Colonic mucosa (tissue), 4 donors: ENCODE measurements at regions not wholly inside any gene's neighbourhood (a gene's known extent, or its start where the extent isn't known, plus 50 kb on each side); places are given as distances from the start of the nearest gene placed in this dataset.

Source experiments
- DNase-seq: peaks from one replicate; pipeline ENCODE4 v3.0.0-alpha.2; 2020
- H3K27ac ChIP-seq: fragments of 200-600 bp; one replicate; pipeline ENCODE4 v1.8.0; 2021
- H3K27me3 ChIP-seq: fragments of 200-600 bp; one replicate; pipeline ENCODE4 v1.8.0; 2021
- H3K36me3 ChIP-seq: fragments of 200-600 bp; one replicate; pipeline ENCODE4 v1.8.0; 2021
- H3K4me1 ChIP-seq: fragments of 200-600 bp; one replicate; pipeline ENCODE4 v1.8.0; 2021; ENCODE audit warnings: mild to moderate bottlenecking
- H3K4me3 ChIP-seq: fragments of 200-600 bp; one replicate; pipeline ENCODE4 v1.8.0; 2021
- H3K9ac ChIP-seq, 2 donors: one replicate each; pipeline ENCODE4 v1.7.0; 2013; ENCODE audit warnings: control low read depth in 2 of 2, low read depth in 2 of 2, low read length in 2 of 2
- H3K9me3 ChIP-seq: fragments of 200-600 bp; one replicate; pipeline ENCODE4 v1.8.0; 2021
- CTCF ChIP-seq: fragments of 200-600 bp; IDR thresholded peaks from one replicate; pipeline ENCODE4 v1.8.0; 2022; ENCODE audit warnings: antibody characterized with exemption, mild to moderate bottlenecking
- intact Hi-C: fragments of 100-400 bp; cut with DNase I; formaldehyde crosslinking; loops from one replicate; pipeline ENCODE4 v1.14.1; 2022
- donor health status: healthy.
- donor health status: DM: no; HTN: no; CAD: no.
- donor health status: DM: no; HTN: no; CAD: no.

- Histone ChIP-seq H3K4me3 (no peak overlapping the region), H3K36me3 (no peaks in the 10 kb centered on the region), H3K27me3 (no peaks in the 10 kb centered on the region), H3K27ac (no peak overlapping the region), H3K9me3 (no peaks in the 10 kb centered on the region), H3K4me1 (no peaks in the 10 kb centered on the region), H3K9ac (no peak overlapping the region)
- no peak for DNase-seq
- intact Hi-C loops = no loop called here
- no peak for TF ChIP-seq CTCF
Observed at GRCh38 chr11:127288926-127289325, 288.4 kb upstream of the KIRREL3 start.

- H3K9ac ChIP-seq = no peak overlapping the region
- no peak overlapping the region for H3K4me3 ChIP-seq
- H3K27me3 ChIP-seq = no peaks in the 10 kb centered on the region
- no peak overlapping the region for H3K27ac ChIP-seq
- no peaks in the 10 kb centered on the region for H3K4me1 ChIP-seq
- TF ChIP-seq CTCF = no peak
- intact Hi-C loops = no loop called here
- H3K9me3 ChIP-seq = no peaks in the 10 kb centered on the region
- no peaks in the 10 kb centered on the region for H3K36me3 ChIP-seq
- no peak for DNase-seq
Observed at GRCh38 chr11:127281534-127281933, 281.0 kb upstream of the KIRREL3 start.

- Histone ChIP-seq H3K27ac (no peak overlapping the region), H3K9me3 (no peaks in the 10 kb centered on the region)
- intact Hi-C loops = no loop called here
Observed at GRCh38 chr11:127275774-127276173, 275.2 kb upstream of the KIRREL3 start.

GRCh38 chr11:127274328-127274676 is 273.7 kb upstream of the KIRREL3 start:
- intact Hi-C loops = no loop called here
- Histone ChIP-seq H3K27me3 (no peaks in the 10 kb centered on the region), H3K4me1 (no peaks in the 10 kb centered on the region), H3K27ac (no peak overlapping the region), H3K9me3 (no peaks in the 10 kb centered on the region), H3K4me3 (no peak overlapping the region), H3K9ac (no peak overlapping the region), H3K36me3 (no peaks in the 10 kb centered on the region)
- TF ChIP-seq CTCF = no peak
- DNase-seq = no peak

More at GRCh38 chr11:127275774-127276173, 275.2 kb upstream of the KIRREL3 start:
- DNase-seq = no peak
- Histone ChIP-seq H3K9ac (no peak overlapping the region), H3K27me3 (no peaks in the 10 kb centered on the region), H3K4me1 (no peaks in the 10 kb centered on the region), H3K4me3 (no peak overlapping the region), H3K36me3 (no peaks in the 10 kb centered on the region)
- no peak for TF ChIP-seq CTCF

- Histone ChIP-seq H3K4me1 (no peaks in the 10 kb centered on the region), H3K36me3 (no peaks in the 10 kb centered on the region), H3K9ac (no peak overlapping the region), H3K27ac (no peak overlapping the region), H3K4me3 (no peak overlapping the region), H3K9me3 (no peaks in the 10 kb centered on the region), H3K27me3 (no peaks in the 10 kb centered on the region)
- intact Hi-C loops = no loop called here
- no peak for DNase-seq
- TF ChIP-seq CTCF = no peak
Observed at GRCh38 chr11:127273593-127274327, 273.2 kb upstream of the KIRREL3 start.
